OCI-LY7 (cell line): ENCODE measurements at regions not wholly inside any gene's neighbourhood (a gene's known extent, or its start where the extent isn't known, plus 50 kb on each side); places are given as distances from the start of the nearest gene placed in this dataset.
A peak's percentile ranks its signal among the peaks of the same experiment; 100 is the strongest.
"Not testable (repeated sequence)": the region's sequence is repeated elsewhere in the genome, so short reads cannot be mapped to it uniquely, and the experiment has no call there.

ENCODE experiments used
- BruUV-seq: library from RNA; stranded (reverse); fragments of 400-500 nt; replicated peaks from 2 replicates; lab custom pipeline; 2021; lab: Mats Ljungman, UMichigan
- CTCF ChIA-PET: fragments of 300-600 bp; sonication (Branson Sonifier 250); formaldehyde crosslinking; loops from one replicate; lab custom pipeline; 2022; ENCODE audit warnings: antibody characterized with exemption; ENCODE audit not compliant: unreplicated experiment; lab: Charles Lee
- POLR2A ChIA-PET: fragments of 300-600 bp; sonication (Branson Sonifier 250); formaldehyde crosslinking; loops from one replicate; lab custom pipeline; 2022; ENCODE audit warnings: antibody characterized with exemption; lab: Charles Lee
- DNase-seq: peaks from one replicate; pipeline ENCODE4 v3.0.0-alpha.2; 2015; ENCODE audit warnings: low spot score
- H2AFZ ChIP-seq: fragments of 200-600 bp; sonication (generic), shearing (Covaris generic); 2 replicates; pipeline ENCODE4 v1.6.1; 2014; ENCODE audit warnings: mild to moderate bottlenecking, antibody characterized with exemption, low read length, moderate library complexity
- H3K27ac ChIP-seq: fragments of 200-600 bp; sonication (generic); 2 replicates; pipeline ENCODE4 v1.5.1; 2014; ENCODE audit warnings: mixed run types, low read depth, mild to moderate bottlenecking, moderate library complexity, low read length, inconsistent platforms; ENCODE audit not compliant: poor library complexity, severe bottlenecking
- H3K36me3 ChIP-seq: fragments of 200-600 bp; sonication (generic); 2 replicates; pipeline ENCODE4 v1.6.1; 2014; ENCODE audit warnings: mild to moderate bottlenecking, antibody characterized with exemption, low read length, moderate library complexity, mixed read lengths; ENCODE audit not compliant: insufficient read depth
- H3K4me1 ChIP-seq: fragments of 200-600 bp; sonication (generic); 2 replicates; pipeline ENCODE4 v1.5.1; 2014; ENCODE audit warnings: mild to moderate bottlenecking, low read length; ENCODE audit not compliant: insufficient read depth, poor library complexity, severe bottlenecking
- H3K4me2 ChIP-seq: fragments of 200-600 bp; sonication (generic); 2 replicates; pipeline ENCODE4 v1.6.1; 2014; ENCODE audit warnings: mild to moderate bottlenecking, low read length
- H3K4me3 ChIP-seq: fragments of 200-600 bp; sonication (generic); 2 replicates; pipeline ENCODE4 v1.5.1; 2014; ENCODE audit warnings: mild to moderate bottlenecking, low read depth, low read length; ENCODE audit not compliant: poor library complexity, severe bottlenecking
- H3K79me2 ChIP-seq: fragments of 200-600 bp; sonication (generic); 2 replicates; pipeline ENCODE4 v1.6.1; 2016; ENCODE audit warnings: low read depth, mild to moderate bottlenecking, low read length, moderate library complexity, mixed read lengths; ENCODE audit not compliant: insufficient read depth
- H3K9me2 ChIP-seq: fragments of 200-600 bp; sonication (generic); 2 replicates; pipeline ENCODE4 v1.6.1; 2016; ENCODE audit warnings: mild to moderate bottlenecking, low read length, mixed read lengths; ENCODE audit not compliant: insufficient read depth
- H3K9me3 ChIP-seq: fragments of 200-600 bp; sonication (generic); 2 replicates; pipeline ENCODE4 v1.6.1; 2014; ENCODE audit warnings: mild to moderate bottlenecking, mixed run types, low read length, mixed read lengths
- H4K20me1 ChIP-seq: fragments of 200-600 bp; sonication (generic); 2 replicates; pipeline ENCODE4 v1.6.1; 2014; ENCODE audit warnings: mild to moderate bottlenecking, antibody characterized with exemption, low read length, moderate library complexity, mixed read lengths; ENCODE audit not compliant: insufficient read depth
- intact Hi-C: fragments of 100-400 bp; cut with micrococcal nuclease; formaldehyde crosslinking; loops from one replicate; pipeline ENCODE4 v1.10.0; 2022; ENCODE audit not compliant: unreplicated experiment
- TF ChIP-seq, protein P1 (sequence below): fragments of 200-600 bp; sonication (generic); conservative IDR thresholded peaks from 2 replicates; pipeline ENCODE4 v1.5.1; 2014; ENCODE audit warnings: mild to moderate bottlenecking, antibody characterized with exemption, low read length, moderate library complexity, mixed read lengths

DNA sequence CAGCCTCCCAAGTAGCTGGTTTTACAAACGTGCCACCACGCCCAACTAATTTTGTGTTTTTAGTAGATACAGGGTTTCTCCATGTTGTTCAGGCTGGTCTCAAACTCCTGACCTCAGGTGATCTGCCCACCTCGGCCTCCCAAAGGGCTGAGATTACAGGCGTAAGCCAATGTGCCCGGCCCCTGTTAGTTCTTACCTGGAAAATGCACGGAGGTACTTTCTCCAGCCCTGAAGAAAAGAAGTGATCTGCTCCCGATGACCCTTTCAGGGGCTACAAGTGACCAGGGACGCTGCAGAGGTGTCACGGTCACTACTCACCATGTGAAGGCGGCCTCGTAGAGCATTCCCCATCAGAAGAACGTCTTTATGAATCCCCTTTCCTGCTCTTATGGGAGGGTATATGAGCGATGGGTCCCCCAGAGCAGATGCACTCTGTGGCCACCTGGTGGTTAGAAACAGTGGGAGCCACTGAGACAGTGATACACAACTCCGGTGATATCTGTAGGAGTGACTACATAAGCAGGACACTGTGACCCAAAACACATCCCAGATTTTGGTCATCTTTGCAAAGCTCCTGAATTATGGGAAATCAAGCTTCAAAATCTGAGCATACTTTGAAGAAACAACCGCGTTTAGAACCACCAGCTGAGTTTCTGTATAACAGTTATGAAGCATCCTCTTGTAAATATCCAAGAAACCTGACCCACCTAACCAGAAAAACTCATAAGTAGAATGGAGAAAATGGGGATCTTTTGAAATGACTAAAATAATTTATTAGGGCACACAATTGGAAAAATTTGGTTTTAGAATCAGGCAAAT lies 102.7 kb upstream of the NBPF11 start:
- H3K36me3 ChIP-seq, BruUV-seq, H3K9me3 ChIP-seq, H4K20me1 ChIP-seq, intact Hi-C loops, H3K27ac ChIP-seq, H3K79me2 ChIP-seq, H3K4me1 ChIP-seq, H3K4me2 ChIP-seq, H3K9me2 ChIP-seq, POLR2A ChIA-PET, H3K4me3 ChIP-seq, CTCF ChIA-PET, H2AFZ ChIP-seq: not testable (repeated sequence)
- DNase-seq = peak; percentile 31
- TF ChIP-seq, protein P1, sequence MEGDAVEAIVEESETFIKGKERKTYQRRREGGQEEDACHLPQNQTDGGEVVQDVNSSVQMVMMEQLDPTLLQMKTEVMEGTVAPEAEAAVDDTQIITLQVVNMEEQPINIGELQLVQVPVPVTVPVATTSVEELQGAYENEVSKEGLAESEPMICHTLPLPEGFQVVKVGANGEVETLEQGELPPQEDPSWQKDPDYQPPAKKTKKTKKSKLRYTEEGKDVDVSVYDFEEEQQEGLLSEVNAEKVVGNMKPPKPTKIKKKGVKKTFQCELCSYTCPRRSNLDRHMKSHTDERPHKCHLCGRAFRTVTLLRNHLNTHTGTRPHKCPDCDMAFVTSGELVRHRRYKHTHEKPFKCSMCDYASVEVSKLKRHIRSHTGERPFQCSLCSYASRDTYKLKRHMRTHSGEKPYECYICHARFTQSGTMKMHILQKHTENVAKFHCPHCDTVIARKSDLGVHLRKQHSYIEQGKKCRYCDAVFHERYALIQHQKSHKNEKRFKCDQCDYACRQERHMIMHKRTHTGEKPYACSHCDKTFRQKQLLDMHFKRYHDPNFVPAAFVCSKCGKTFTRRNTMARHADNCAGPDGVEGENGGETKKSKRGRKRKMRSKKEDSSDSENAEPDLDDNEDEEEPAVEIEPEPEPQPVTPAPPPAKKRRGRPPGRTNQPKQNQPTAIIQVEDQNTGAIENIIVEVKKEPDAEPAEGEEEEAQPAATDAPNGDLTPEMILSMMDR = peak; percentile 78

DNA sequence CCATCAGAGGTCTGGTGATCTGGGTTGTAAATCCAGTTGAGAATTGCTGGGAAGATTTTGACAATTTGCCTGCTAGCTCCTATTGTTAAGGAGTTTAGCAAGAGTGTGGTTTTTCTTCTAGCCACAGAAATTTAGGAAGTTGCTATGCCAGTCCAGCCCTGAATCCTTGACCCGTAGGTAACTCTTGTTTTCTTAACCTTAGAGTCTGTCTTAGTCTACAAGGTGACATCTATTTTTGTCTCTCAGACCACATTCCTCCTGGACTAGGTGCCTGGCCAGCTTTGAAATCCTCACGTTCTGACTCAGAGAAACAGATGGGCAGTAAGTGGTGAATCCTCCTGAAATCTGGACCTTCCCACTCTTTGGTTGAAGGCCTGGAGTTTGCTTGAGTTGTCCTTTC lies 101.7 kb upstream of the NBPF11 start:
- intact Hi-C loops, H3K4me3 ChIP-seq, H3K9me2 ChIP-seq, H3K4me1 ChIP-seq, H3K27ac ChIP-seq, H4K20me1 ChIP-seq, H3K36me3 ChIP-seq, H2AFZ ChIP-seq, DNase-seq, H3K4me2 ChIP-seq, BruUV-seq, CTCF ChIA-PET, H3K9me3 ChIP-seq, POLR2A ChIA-PET, H3K79me2 ChIP-seq: not testable (repeated sequence)

DNA sequence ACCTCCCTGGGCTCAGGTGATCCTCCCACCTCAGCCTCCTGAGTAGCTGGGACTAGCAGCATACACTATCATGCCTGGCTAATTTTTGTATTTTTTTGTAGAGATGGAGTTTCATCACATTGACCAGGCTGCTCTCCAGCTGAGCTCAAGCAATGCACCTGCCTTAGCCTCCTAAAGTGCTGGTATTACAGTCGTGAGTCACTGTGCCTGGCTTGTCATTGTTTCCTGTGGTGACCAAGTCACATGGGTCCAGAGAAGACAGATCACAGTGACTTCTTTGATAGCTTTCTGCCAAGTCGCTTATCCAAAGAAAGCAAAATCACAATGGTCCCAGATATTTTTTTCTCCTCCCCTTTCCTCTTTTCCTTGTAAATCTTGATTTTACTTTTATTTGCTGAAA lies 96.7 kb upstream of the NBPF11 start:
- POLR2A ChIA-PET, CTCF ChIA-PET, H3K4me1 ChIP-seq, H3K9me2 ChIP-seq, H3K4me3 ChIP-seq, H3K36me3 ChIP-seq, H3K27ac ChIP-seq, H3K79me2 ChIP-seq, H3K4me2 ChIP-seq, DNase-seq, BruUV-seq, H4K20me1 ChIP-seq, H2AFZ ChIP-seq, intact Hi-C loops, H3K9me3 ChIP-seq: not testable (repeated sequence)

DNA sequence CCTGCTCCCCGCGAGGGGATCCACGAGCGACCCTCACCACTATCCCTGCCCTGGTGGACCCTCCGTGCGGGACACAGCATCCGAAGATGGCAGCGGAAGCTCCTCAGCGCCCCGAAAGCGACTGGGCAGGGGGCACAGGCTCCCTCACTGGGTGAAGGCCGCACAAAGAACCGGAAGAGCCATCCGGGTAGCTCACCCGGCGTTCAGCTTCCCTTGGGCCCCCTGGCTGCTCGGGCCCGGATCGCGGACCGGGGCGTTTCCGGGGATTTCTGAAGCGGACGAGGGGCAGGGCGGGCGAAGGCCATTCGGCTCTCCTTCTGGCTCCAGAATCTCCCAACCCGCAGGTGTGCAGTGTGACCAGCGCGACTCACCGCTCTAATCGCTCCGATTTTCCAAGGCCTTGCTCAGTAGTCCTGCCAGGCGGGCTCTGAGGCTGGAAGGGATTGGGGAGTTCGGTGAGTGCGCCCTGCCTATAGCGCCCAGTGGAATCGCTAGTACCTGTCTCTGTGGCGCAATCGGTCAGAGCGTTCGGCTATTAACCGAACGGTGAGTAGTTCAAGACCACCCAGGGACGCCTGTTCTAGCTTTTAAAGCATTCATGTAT lies 94.3 kb upstream of the NBPF11 start:
- H3K4me3 ChIP-seq, H3K79me2 ChIP-seq, H2AFZ ChIP-seq, POLR2A ChIA-PET, H3K4me2 ChIP-seq, H3K9me2 ChIP-seq, BruUV-seq, H3K4me1 ChIP-seq, H3K9me3 ChIP-seq, CTCF ChIA-PET, intact Hi-C loops, H3K36me3 ChIP-seq, H3K27ac ChIP-seq, H4K20me1 ChIP-seq, DNase-seq: not testable (repeated sequence)

DNA sequence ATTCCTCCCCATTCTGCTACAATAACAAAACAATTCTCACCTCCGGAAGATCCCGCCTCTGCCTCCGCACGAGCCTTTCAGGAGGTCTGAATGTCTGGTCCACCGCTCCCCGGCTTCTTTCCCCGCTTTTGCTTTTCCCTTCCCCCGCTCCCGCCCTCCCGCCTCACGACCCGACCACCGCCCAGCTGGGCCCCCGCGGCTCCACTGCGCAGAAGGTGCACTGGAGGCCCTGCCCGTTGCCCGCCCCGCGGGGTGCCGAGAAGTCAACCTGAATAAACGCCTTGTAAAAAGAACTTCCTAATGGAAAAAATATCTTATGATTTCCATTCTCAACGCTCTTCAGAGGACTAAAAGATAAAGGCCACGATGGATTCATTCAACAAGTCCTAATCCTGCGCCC lies 93.8 kb upstream of the NBPF11 start:
- intact Hi-C loops, H3K4me1 ChIP-seq, H3K79me2 ChIP-seq, H3K4me2 ChIP-seq, H3K4me3 ChIP-seq, H4K20me1 ChIP-seq, H2AFZ ChIP-seq, BruUV-seq, CTCF ChIA-PET, DNase-seq, H3K27ac ChIP-seq, POLR2A ChIA-PET, H3K36me3 ChIP-seq, H3K9me3 ChIP-seq, H3K9me2 ChIP-seq: not testable (repeated sequence)

DNA sequence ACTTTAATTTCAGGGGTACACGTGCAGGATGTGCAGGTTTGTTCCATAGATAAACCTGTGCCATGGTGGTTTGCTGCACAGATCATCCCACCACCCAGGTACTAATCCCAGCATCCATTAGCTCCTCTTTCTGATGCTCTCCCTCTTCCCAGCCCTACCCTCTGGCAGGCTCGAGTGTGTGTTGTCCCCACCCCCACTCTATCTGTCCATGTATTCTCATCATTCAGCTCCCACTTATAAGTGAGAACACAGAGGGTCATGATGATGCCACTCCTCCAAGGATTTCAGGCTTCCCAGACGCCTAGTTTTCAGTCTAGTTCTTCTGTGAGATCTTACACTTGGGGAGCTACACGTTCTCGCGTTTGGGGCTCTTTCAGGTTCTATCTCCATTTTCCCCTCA lies 93.4 kb upstream of the NBPF11 start:
- intact Hi-C loops, POLR2A ChIA-PET, BruUV-seq: not testable (repeated sequence)

More for the DNA sequence above, 93.4 kb upstream of the NBPF11 start:
- H3K4me2 ChIP-seq, DNase-seq, CTCF ChIA-PET, H2AFZ ChIP-seq, H3K4me3 ChIP-seq, H3K27ac ChIP-seq, H3K4me1 ChIP-seq, H3K36me3 ChIP-seq, H4K20me1 ChIP-seq, H3K9me2 ChIP-seq, H3K79me2 ChIP-seq, H3K9me3 ChIP-seq: not testable (repeated sequence)
